ENCODE measurements at regions not wholly inside any gene's neighbourhood (a gene's known extent, or its start where the extent isn't known, plus 50 kb on each side); places are given as distances from the start of the nearest gene placed in this dataset.
"Not testable (repeated sequence)": the region's sequence is repeated elsewhere in the genome, so short reads cannot be mapped to it uniquely, and the experiment has no call there.

- DNase-seq = peak; percentile 50
These were observed 59.0 kb downstream of the FASLG start for GRCh38 chr1:172717722-172718465.

- DNase-seq = no peak
These were observed 60.2 kb downstream of the FASLG start for GRCh38 chr1:172719066-172719627.

GRCh38 chr1:172719694-172720138, 60.8 kb downstream of the FASLG start:
- peak; percentile 65 for DNase-seq

- DNase-seq = no peak
These were observed 61.4 kb downstream of the FASLG start for GRCh38 chr1:172720339-172720738.

- DNase-seq = no peak
These were observed 64.3 kb downstream of the FASLG start for GRCh38 chr1:172723251-172723650.

GRCh38 chr1:172724232-172724631, 65.3 kb downstream of the FASLG start:
- DNase-seq = no peak

GRCh38 chr1:172724765-172725613, 66.1 kb downstream of the FASLG start:
- DNase-seq = peak; percentile 77

- no peak for DNase-seq
These were observed 67.8 kb downstream of the FASLG start for GRCh38 chr1:172726740-172727139.

- no peak for DNase-seq
These were observed 68.5 kb downstream of the FASLG start for GRCh38 chr1:172727275-172727857.

GRCh38 chr1:172727956-172728603, 69.2 kb downstream of the FASLG start:
- peak; percentile 77 for DNase-seq

GRCh38 chr1:172728705-172729104, 69.8 kb downstream of the FASLG start:
- DNase-seq = not testable (repeated sequence)

GRCh38 chr1:172732427-172732826, 73.5 kb downstream of the FASLG start:
- no peak for DNase-seq

GRCh38 chr1:172733815-172734214, 74.9 kb downstream of the FASLG start:
- no peak for DNase-seq

- no peak for DNase-seq
These were observed 79.5 kb downstream of the FASLG start for GRCh38 chr1:172738389-172738788.

- DNase-seq = peak; percentile 50
These were observed 83.9 kb downstream of the FASLG start for GRCh38 chr1:172742599-172743500.

- DNase-seq = peak; percentile 86
These were observed 86.1 kb downstream of the FASLG start for GRCh38 chr1:172745014-172745413.

GRCh38 chr1:172746091-172746949, 87.4 kb downstream of the FASLG start:
- DNase-seq = peak; percentile 85

- DNase-seq = no peak
These were observed 89.3 kb downstream of the FASLG start for GRCh38 chr1:172748201-172748600.

GRCh38 chr1:172751683-172752082, 92.8 kb downstream of the FASLG start:
- no peak for DNase-seq

GRCh38 chr1:172753964-172754363, 95.1 kb downstream of the FASLG start:
- DNase-seq = peak; percentile 13

- no peak for DNase-seq
These were observed 95.7 kb downstream of the FASLG start for GRCh38 chr1:172754609-172755008.
